Keratinocyte (primary cell): ENCODE measurements at regions not wholly inside any gene's neighbourhood (a gene's known extent, or its start where the extent isn't known, plus 50 kb on each side); places are given as distances from the start of the nearest gene placed in this dataset.

Experiments
- DNase-seq: peaks from one replicate; pipeline ENCODE4 v3.0.0-alpha.2; 2011; ENCODE audit warnings: low read depth, missing footprints, low spot score
- FAIRE-seq: peaks from 2 replicates; lab custom pipeline; 2011; peaks lifted over from hg19 to GRCh38; lab: Jason Lieb, UNC
- H2AFZ ChIP-seq: 2 replicates; pipeline ENCODE4 v1.6.0; 2012; ENCODE audit warnings: low read length, control low read depth, inconsistent platforms; ENCODE audit not compliant: control insufficient read depth
- H3K27ac ChIP-seq: 2 replicates; pipeline ENCODE4 v1.5.1; 2011; ENCODE audit warnings: low read length; ENCODE audit not compliant: control insufficient read depth, insufficient read depth
- H3K27me3 ChIP-seq: 3 replicates; pipeline ENCODE4 v1.6.0; 2011; ENCODE audit warnings: low read length; ENCODE audit not compliant: control insufficient read depth, insufficient read depth; ENCODE audit errors: extremely low read depth
- H3K36me3 ChIP-seq, 2 experiments: 2 replicates in 1 of 2; 3 replicates in 1 of 2; pipeline ENCODE4 v1.5.1; 2011; ENCODE audit warnings: low read length in 2 of 2, mild to moderate bottlenecking in 1 of 2; ENCODE audit not compliant: control insufficient read depth in 2 of 2, insufficient read depth in 2 of 2; ENCODE audit errors: extremely low read depth in 1 of 2
- H3K4me1 ChIP-seq: 3 replicates; pipeline ENCODE4 v1.5.1; 2011; ENCODE audit warnings: low read length; ENCODE audit not compliant: control insufficient read depth, insufficient read depth; ENCODE audit errors: extremely low read depth
- H3K4me2 ChIP-seq: 3 replicates; pipeline ENCODE4 v1.6.0; 2011; ENCODE audit warnings: low read depth, low read length; ENCODE audit not compliant: control insufficient read depth, insufficient read depth; ENCODE audit errors: extremely low read depth
- H3K4me3 ChIP-seq, 3 experiments: fragments of 200-600 bp in 1 of 3; sonication (generic) in 1 of 3; 2 replicates in 2 of 3; 3 replicates in 1 of 3; pipeline ENCODE4 v1.5.1; 2011 to 2016; ENCODE audit warnings: low read length in 3 of 3, mild to moderate bottlenecking in 3 of 3, control low read depth in 2 of 3, inconsistent platforms in 1 of 3, low read depth in 1 of 3, mixed read lengths in 1 of 3, mixed run types in 1 of 3, moderate library complexity in 1 of 3; ENCODE audit not compliant: control insufficient read depth in 2 of 3, insufficient read depth in 2 of 3; ENCODE audit errors: extremely low read depth in 1 of 3
- H3K79me2 ChIP-seq: 2 replicates; pipeline ENCODE4 v1.6.0; 2012; ENCODE audit warnings: low read length; ENCODE audit not compliant: control insufficient read depth, insufficient read depth
- H3K9ac ChIP-seq: 3 replicates; pipeline ENCODE4 v1.6.0; 2011; ENCODE audit warnings: low read length; ENCODE audit not compliant: control insufficient read depth, insufficient read depth; ENCODE audit errors: extremely low read depth
- H3K9me1 ChIP-seq: 3 replicates; pipeline ENCODE4 v1.6.0; 2011; ENCODE audit warnings: low read length; ENCODE audit not compliant: control insufficient read depth, insufficient read depth; ENCODE audit errors: extremely low read depth
- H3K9me3 ChIP-seq: 2 replicates; pipeline ENCODE4 v1.5.1; 2012; ENCODE audit warnings: low read depth, low read length; ENCODE audit not compliant: control insufficient read depth
- H4K20me1 ChIP-seq: 3 replicates; pipeline ENCODE4 v1.6.0; 2011; ENCODE audit warnings: low read length; ENCODE audit not compliant: control insufficient read depth, insufficient read depth; ENCODE audit errors: extremely low read depth
- CTCF ChIP-seq, 3 experiments: IDR thresholded peaks in 1 of 3; conservative IDR thresholded peaks in 1 of 3; optimal IDR thresholded peaks in 1 of 3; 2 replicates in 2 of 3; 3 replicates in 1 of 3; pipeline versions ENCODE3 to v1.5.1; 2011; ENCODE audit warnings: low read length in 3 of 3, mild to moderate bottlenecking in 3 of 3, moderate library complexity in 2 of 3, control low read depth in 1 of 3, inconsistent platforms in 1 of 3; ENCODE audit not compliant: insufficient read depth in 2 of 3; ENCODE audit errors: extremely low read depth in 1 of 3
- EZH2 ChIP-seq: IDR thresholded peaks from one replicate; pipeline ENCODE4 v1.6.1; 2012; ENCODE audit warnings: inconsistent platforms, mild to moderate bottlenecking, low read length, moderate library complexity
- dilution Hi-C: fragments of 300-500 bp; cut with MboI; formaldehyde crosslinking; loops from one replicate; pipeline ENCODE4 v1.7.0; 2020; ENCODE audit warnings: low sequenced_read_pairs; ENCODE audit not compliant: extremely low pct_ligation_motif_present

- no peak for DNase-seq
- H3K9ac ChIP-seq, result no peak overlapping the region
- no peaks in the 10 kb centered on the region for H3K79me2 ChIP-seq
- H3K4me3 ChIP-seq, result no peak overlapping the region
- H4K20me1 ChIP-seq, result no peaks in the 10 kb centered on the region
- no peaks in the 10 kb centered on the region for H3K36me3 ChIP-seq
- H3K27ac ChIP-seq, result no peak overlapping the region
- no peak overlapping the region for H3K4me2 ChIP-seq
- no peaks in the 10 kb centered on the region for H3K9me3 ChIP-seq
- dilution Hi-C loops, result no loop called here
- no peak for FAIRE-seq
- peaks cover 9% of the 10 kb centered on the region for H3K4me1 ChIP-seq
- no peak for TF ChIP-seq CTCF (optimal IDR thresholded peaks at IDR 0.05 in 1 of 3, IDR thresholded peaks at IDR 0.05 in 1 of 3, conservative IDR thresholded peaks at IDR 0.05 in 1 of 3; ENCODE audit: extremely low read depth in 1 of 3, insufficient read depth in 2 of 3, low read length in 3 of 3)
- TF ChIP-seq EZH2, result no peak
- H3K9me1 ChIP-seq, result no peaks in the 10 kb centered on the region
- H3K27me3 ChIP-seq, result no peaks in the 10 kb centered on the region
- peak overlapping the region; percentile 29 for H2AFZ ChIP-seq
Measured at GRCh38 chr18:40553029-40553428, 1402.0 kb upstream of the PIK3C3 start.

- Histone ChIP-seq H4K20me1 (no peaks in the 10 kb centered on the region), H3K27ac (no peak overlapping the region), H3K27me3 (no peaks in the 10 kb centered on the region), H3K4me1 (no peaks in the 10 kb centered on the region), H3K79me2 (no peaks in the 10 kb centered on the region), H2AFZ (no peak overlapping the region), H3K9me1 (no peaks in the 10 kb centered on the region), H3K4me3 (no peak overlapping the region), H3K9ac (no peak overlapping the region), H3K9me3 (no peaks in the 10 kb centered on the region), H3K4me2 (no peak overlapping the region), H3K36me3 (no peaks in the 10 kb centered on the region)
- DNase-seq, result no peak
- TF ChIP-seq CTCF (optimal IDR thresholded peaks at IDR 0.05 in 1 of 3, IDR thresholded peaks at IDR 0.05 in 1 of 3, conservative IDR thresholded peaks at IDR 0.05 in 1 of 3; ENCODE audit: extremely low read depth in 1 of 3, insufficient read depth in 2 of 3, low read length in 3 of 3) (no peak), EZH2 (no peak)
- dilution Hi-C loops, result no loop called here
- FAIRE-seq, result no peak
Measured at GRCh38 chr18:40546875-40547274, 1408.2 kb upstream of the PIK3C3 start.
